ENCODE measurements at regions not wholly inside any gene's neighbourhood (a gene's known extent, or its start where the extent isn't known, plus 50 kb on each side); places are given as distances from the start of the nearest gene placed in this dataset.

DNA sequence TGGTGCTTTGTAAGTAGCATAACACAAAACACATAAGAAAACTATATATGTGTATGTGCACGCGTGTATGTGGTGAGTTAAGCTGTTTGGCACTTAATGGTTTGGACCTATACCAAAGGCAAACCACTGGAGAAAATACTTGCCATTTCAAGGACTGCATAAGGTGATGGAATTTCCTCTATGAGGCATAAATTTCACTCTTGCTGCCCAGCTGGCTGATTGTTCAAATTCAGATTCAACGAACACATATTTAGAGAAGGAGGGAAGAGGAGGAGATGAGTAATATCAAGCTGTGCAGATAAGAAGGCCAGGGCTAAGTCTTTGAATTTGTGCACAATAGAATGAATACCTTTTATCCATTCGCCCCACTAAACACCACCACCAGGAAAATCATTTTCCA is 470.6 kb upstream of the MPDZ start:
- Mint-ChIP-seq H3K4me1 (peaks cover 24% of the 10 kb centered on the region), H3K9me3 (peaks cover 18% of the 10 kb centered on the region), H3K4me3 (no peak overlapping the region), H3K27ac (no peak overlapping the region), H3K27me3 (ENCODE audit: low read depth) (no peaks in the 10 kb centered on the region), H3K36me3 (no peaks in the 10 kb centered on the region)
- TF ChIP-seq, protein P1, sequence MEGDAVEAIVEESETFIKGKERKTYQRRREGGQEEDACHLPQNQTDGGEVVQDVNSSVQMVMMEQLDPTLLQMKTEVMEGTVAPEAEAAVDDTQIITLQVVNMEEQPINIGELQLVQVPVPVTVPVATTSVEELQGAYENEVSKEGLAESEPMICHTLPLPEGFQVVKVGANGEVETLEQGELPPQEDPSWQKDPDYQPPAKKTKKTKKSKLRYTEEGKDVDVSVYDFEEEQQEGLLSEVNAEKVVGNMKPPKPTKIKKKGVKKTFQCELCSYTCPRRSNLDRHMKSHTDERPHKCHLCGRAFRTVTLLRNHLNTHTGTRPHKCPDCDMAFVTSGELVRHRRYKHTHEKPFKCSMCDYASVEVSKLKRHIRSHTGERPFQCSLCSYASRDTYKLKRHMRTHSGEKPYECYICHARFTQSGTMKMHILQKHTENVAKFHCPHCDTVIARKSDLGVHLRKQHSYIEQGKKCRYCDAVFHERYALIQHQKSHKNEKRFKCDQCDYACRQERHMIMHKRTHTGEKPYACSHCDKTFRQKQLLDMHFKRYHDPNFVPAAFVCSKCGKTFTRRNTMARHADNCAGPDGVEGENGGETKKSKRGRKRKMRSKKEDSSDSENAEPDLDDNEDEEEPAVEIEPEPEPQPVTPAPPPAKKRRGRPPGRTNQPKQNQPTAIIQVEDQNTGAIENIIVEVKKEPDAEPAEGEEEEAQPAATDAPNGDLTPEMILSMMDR (IDR thresholded peaks at IDR 0.05; ENCODE audit: unreplicated experiment): no peak
- DNase-seq (ENCODE audit: low spot score in 2 of 2, unreplicated experiment in 2 of 2): no peak

DNA sequence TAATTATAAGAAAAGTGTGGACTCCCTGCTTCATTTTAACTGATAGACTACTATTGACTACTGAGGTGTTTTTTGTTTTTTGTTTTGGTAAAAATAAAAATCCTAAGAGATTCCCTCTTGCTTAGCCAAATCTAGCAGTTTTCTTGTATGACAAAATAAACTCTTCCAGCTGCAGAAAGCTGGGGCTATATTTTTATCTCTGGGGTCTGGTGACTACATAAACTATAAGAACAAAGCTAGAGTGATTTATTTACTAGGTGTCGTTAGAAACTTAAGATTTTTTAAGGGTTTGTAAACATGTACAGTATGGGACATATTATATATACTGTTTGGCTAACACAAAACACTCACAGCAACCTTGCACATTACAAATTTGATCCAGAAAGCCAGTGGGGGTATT is 467.4 kb upstream of the MPDZ start:
- TF ChIP-seq, protein P1 (IDR thresholded peaks at IDR 0.05; ENCODE audit: unreplicated experiment): no peak
- peaks cover 18% of the 10 kb centered on the region for H3K4me1 Mint-ChIP-seq
- peaks cover 18% of the 10 kb centered on the region for H3K9me3 Mint-ChIP-seq
- H3K27me3 Mint-ChIP-seq (ENCODE audit: low read depth): no peaks in the 10 kb centered on the region
- H3K36me3 Mint-ChIP-seq: no peaks in the 10 kb centered on the region
- DNase-seq (ENCODE audit: low spot score in 2 of 2, unreplicated experiment in 2 of 2): no peak
- peak overlapping the region; percentile 62 for H3K27ac Mint-ChIP-seq
- no peak overlapping the region for H3K4me3 Mint-ChIP-seq

DNA sequence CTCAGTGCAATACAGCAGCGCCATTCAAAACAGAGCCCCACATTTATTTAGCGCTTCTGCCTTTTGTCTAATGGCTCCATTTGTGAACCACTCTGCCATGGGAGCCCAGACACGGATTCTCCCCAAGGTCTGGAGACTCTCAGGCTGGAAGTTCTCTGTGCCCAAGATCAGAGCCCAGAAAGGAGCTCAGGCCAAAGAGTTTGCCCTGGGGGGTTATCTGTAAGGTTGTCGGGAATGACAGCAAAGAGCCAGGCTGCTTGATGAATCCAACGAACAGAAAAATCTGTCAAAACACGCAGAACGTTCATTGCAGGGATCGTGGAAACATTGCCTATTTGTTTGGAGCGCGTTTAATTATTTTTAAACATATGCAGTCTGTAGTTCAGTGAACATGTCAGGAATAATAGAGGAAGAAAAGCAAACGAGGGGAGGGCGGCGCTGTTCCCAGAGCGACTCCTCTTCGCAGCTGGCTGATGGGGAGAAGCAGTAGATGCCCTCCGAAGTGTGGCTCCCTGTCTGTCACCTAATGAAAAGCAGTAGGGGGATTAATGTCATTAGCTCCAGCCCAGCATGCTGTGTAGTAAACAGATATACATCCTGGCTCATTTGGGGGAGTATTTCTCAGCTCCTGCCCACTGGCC is 464.9 kb upstream of the MPDZ start:
- Mint-ChIP-seq H3K27me3 (ENCODE audit: low read depth) (no peaks in the 10 kb centered on the region), H3K36me3 (no peaks in the 10 kb centered on the region), H3K4me1 (peaks cover 18% of the 10 kb centered on the region), H3K27ac (peak overlapping the region; percentile 16), H3K9me3 (peaks cover 14% of the 10 kb centered on the region), H3K4me3 (no peak overlapping the region)
- DNase-seq (ENCODE audit: low spot score in 2 of 2, unreplicated experiment in 2 of 2): no peak
- TF ChIP-seq, protein P1 (IDR thresholded peaks at IDR 0.05; ENCODE audit: unreplicated experiment): no peak

DNA sequence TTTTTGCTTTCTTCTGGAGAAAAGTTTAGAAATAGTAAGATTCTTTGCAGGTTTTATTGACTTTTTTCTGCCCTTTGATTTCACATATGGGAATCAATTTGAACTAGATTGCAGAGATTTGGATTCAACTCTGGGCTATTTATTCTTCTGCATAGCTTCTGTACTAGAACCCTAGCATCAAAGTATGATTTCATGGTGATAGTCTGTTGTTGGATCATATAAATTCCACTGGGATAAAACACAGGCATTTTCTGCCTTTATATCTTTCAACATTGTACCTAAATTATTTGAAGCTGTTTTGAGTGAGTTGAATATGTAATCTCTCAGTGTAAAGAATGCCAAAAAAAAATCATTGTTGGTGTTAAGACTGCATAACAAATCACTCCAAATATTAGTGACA is 458.4 kb upstream of the MPDZ start:
- TF ChIP-seq, protein P1 (IDR thresholded peaks at IDR 0.05; ENCODE audit: unreplicated experiment): no peak
- peaks cover 3% of the 10 kb centered on the region for H3K9me3 Mint-ChIP-seq
- H3K4me1 Mint-ChIP-seq: peaks cover 9% of the 10 kb centered on the region
- H3K4me3 Mint-ChIP-seq: no peak overlapping the region
- no peaks in the 10 kb centered on the region for H3K36me3 Mint-ChIP-seq
- no peak for DNase-seq (ENCODE audit: low spot score in 2 of 2, unreplicated experiment in 2 of 2)
- peak overlapping the region; percentile 9 for H3K27ac Mint-ChIP-seq
- H3K27me3 Mint-ChIP-seq (ENCODE audit: low read depth): no peaks in the 10 kb centered on the region

DNA sequence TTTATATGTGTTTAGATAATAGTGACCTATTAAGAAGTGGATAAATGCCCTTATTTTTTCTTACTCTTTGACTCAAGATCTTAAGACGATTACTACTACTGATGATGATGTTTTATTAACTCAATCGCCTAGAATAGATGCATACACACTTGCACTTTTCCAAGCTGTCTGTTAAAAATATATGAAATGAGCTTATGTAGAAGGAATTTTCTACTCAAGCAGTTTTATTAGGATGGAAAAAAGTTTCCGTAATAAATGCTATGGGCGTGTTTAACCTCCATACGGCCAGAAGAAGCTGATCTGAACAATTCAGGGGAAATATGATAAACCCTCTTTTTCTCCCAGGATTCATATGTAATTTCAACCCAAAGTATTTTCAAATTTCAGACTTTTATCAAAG is 455.7 kb upstream of the MPDZ start:
- Mint-ChIP-seq H3K27ac (peak overlapping the region; percentile 8), H3K27me3 (ENCODE audit: low read depth) (no peaks in the 10 kb centered on the region), H3K9me3 (no peaks in the 10 kb centered on the region), H3K4me1 (peaks cover 9% of the 10 kb centered on the region), H3K36me3 (no peaks in the 10 kb centered on the region), H3K4me3 (no peak overlapping the region)
- TF ChIP-seq, protein P1 (IDR thresholded peaks at IDR 0.05; ENCODE audit: unreplicated experiment): no peak
- DNase-seq (ENCODE audit: low spot score in 2 of 2, unreplicated experiment in 2 of 2): no peak

DNA sequence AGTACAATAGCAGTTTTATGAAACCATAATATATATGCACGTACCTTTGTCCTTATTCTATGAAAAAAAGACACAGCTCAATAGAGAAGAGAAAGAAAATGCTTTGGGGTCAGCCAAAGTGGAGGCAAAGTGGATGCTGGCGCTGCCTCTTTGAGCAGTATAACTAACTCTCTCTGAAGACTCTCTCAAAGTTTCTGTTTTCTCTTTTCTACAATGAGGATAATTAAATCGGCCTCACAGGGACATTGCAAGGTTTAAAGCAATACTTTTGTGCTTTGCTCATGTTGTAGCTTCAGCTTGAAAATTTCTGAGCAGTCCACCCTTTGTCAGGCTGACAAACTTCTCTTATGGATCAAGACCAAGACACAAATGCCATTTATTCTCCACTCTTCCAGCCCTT is 455.1 kb upstream of the MPDZ start:
- H3K4me3 Mint-ChIP-seq: no peak overlapping the region
- H3K27ac Mint-ChIP-seq: peak overlapping the region; percentile 8
- no peak for DNase-seq (ENCODE audit: low spot score in 2 of 2, unreplicated experiment in 2 of 2)
- H3K36me3 Mint-ChIP-seq: no peaks in the 10 kb centered on the region
- TF ChIP-seq, protein P1 (IDR thresholded peaks at IDR 0.05; ENCODE audit: unreplicated experiment): no peak
- H3K9me3 Mint-ChIP-seq: peaks cover 3% of the 10 kb centered on the region
- peaks cover 9% of the 10 kb centered on the region for H3K4me1 Mint-ChIP-seq
- no peaks in the 10 kb centered on the region for H3K27me3 Mint-ChIP-seq (ENCODE audit: low read depth)
